ENCODE measurements at regions not wholly inside any gene's neighbourhood (a gene's known extent, or its start where the extent isn't known, plus 50 kb on each side); places are given as distances from the start of the nearest gene placed in this dataset.

GRCh38 chr22:49307481-49307830 is 520.2 kb downstream of the BRD1 start:
- Histone ChIP-seq H3K9ac (ENCODE audit: low read length) (no peak overlapping the region), H3K4me3 (replicated peaks in 1 of 2; ENCODE audit: low read depth in 1 of 2, low read length in 2 of 2) (no peak overlapping the region), H4K20me1 (ENCODE audit: insufficient read depth) (no peaks in the 10 kb centered on the region), H3K9me2 (ENCODE audit: insufficient read depth) (no peaks in the 10 kb centered on the region), H3K4me1 (ENCODE audit: control insufficient read depth in 1 of 2, insufficient read depth in 2 of 2, low read length in 2 of 2) (peaks cover 0 to 7% of the 10 kb centered on the region in 2 experiments; a peak in 1 of 4 replicates), H3K36me3 (ENCODE audit: control insufficient read depth in 1 of 2, insufficient read depth in 2 of 2, low read length in 2 of 2) (no peaks in the 10 kb centered on the region), H3K9me3 (ENCODE audit: control insufficient read depth in 1 of 2, insufficient read depth in 1 of 2, low read depth in 1 of 2, low read length in 2 of 2) (no peaks in the 10 kb centered on the region), H2AFZ (ENCODE audit: low read depth, low read length, poor library complexity, severe bottlenecking) (no peak overlapping the region), H3K27me3 (ENCODE audit: insufficient read depth, low read length) (peaks cover 37% of the 10 kb centered on the region), H3K27ac (ENCODE audit: low read depth, low read length) (no peak overlapping the region), H3K4me2 (ENCODE audit: low read length) (no peak overlapping the region), H3K79me2 (ENCODE audit: insufficient read depth, low read length) (no peaks in the 10 kb centered on the region)
- RAD21 ChIA-PET (ENCODE audit: low non-redundant PET in 1 of 2, low total read pairs in 2 of 2, uncharacterized antibody in 2 of 2, unreplicated experiment in 2 of 2), result interaction anchor here in 1 of 2 experiments (1.2 kb wide), 1 partner anchor 261 kb away, joined by 4 read pairs; no protein-coding TSS in a partner anchor
- ATAC-seq (no peak), DNase-seq (ENCODE audit: low read depth, low spot score) (no peak)
- TF ChIP-seq FOSL1 (IDR thresholded peaks at IDR 0.05; ENCODE audit: low read depth) (no peak), SP1 (IDR thresholded peaks at IDR 0.05; ENCODE audit: low read depth) (no peak), REST (IDR thresholded peaks at IDR 0.05; ENCODE audit: low read depth) (no peak), SIN3A (IDR thresholded peaks at IDR 0.05; ENCODE audit: low read depth) (no peak), CBX3 (IDR thresholded peaks at IDR 0.05; ENCODE audit: low read depth) (no peak), EZH2phosphoT487 (IDR thresholded peaks at IDR 0.05; ENCODE audit: borderline replicate concordance) (no peak), ATF3 (IDR thresholded peaks at IDR 0.05) (no peak), POLR2AphosphoS5 (IDR thresholded peaks at IDR 0.05; ENCODE audit: low read depth, low read length) (no peak), EZH2 (IDR thresholded peaks at IDR 0.05) (no peak), ELF1 (IDR thresholded peaks at IDR 0.05; ENCODE audit: borderline replicate concordance, low read depth) (no peak)
- intact Hi-C loops (cut with micrococcal nuclease), result no loop called here
- CTCF ChIA-PET, result interaction anchor here (0.6 to 3.6 kb wide), 2 partner anchors 27 to 261 kb away, joined by 3 to 207 read pairs; no protein-coding TSS in a partner anchor
- POLR2A ChIA-PET, result no interaction called here
- no TSS peak for BruUV-seq (replicated peaks)
